Panc1 (cell line): ENCODE measurements at regions not wholly inside any gene's neighbourhood (a gene's known extent, or its start where the extent isn't known, plus 50 kb on each side); places are given as distances from the start of the nearest gene placed in this dataset.

Experiments
- ATAC-seq: fragments of 200-7000 bp; cut with Tn5 transposase; 2 replicates; pipeline ENCODE4 v1.9.1; 2020; ENCODE audit warnings: mild to moderate bottlenecking, moderate library complexity
- BruUV-seq: library from RNA; stranded (reverse); fragments of 400-500 nt; replicated peaks from 2 replicates; lab custom pipeline; 2021; lab: Mats Ljungman, UMichigan
- CTCF ChIA-PET: fragments of 300-600 bp; sonication (Branson Sonifier 250); formaldehyde crosslinking; loops from one replicate; lab custom pipeline; 2022; ENCODE audit warnings: antibody characterized with exemption; lab: Charles Lee
- POLR2A ChIA-PET: fragments of 300-600 bp; sonication (Branson Sonifier 250); formaldehyde crosslinking; loops from one replicate; lab custom pipeline; 2022; ENCODE audit warnings: antibody characterized with exemption; lab: Charles Lee
- DNase-seq: peaks from one replicate; pipeline ENCODE4 v3.0.0-alpha.2; 2010; ENCODE audit warnings: low read depth, low spot score
- H3K27ac ChIP-seq: 2 replicates; pipeline ENCODE4 v1.5.1; 2011; ENCODE audit warnings: mild to moderate bottlenecking, low read length, inconsistent platforms
- H3K27me3 ChIP-seq: fragments of 200-500 bp; sonication (Bioruptor generic); 2 replicates; pipeline ENCODE4 v1.6.0; 2014; ENCODE audit warnings: low read length, inconsistent platforms; ENCODE audit not compliant: control insufficient read depth, insufficient read depth
- H3K36me3 ChIP-seq: fragments of 200-500 bp; sonication (Bioruptor generic); 2 replicates; pipeline ENCODE4 v1.5.1; 2014; ENCODE audit warnings: inconsistent platforms, mild to moderate bottlenecking, low read length, moderate library complexity; ENCODE audit not compliant: control insufficient read depth, insufficient read depth
- H3K4me1 ChIP-seq: 2 replicates; pipeline ENCODE4 v1.5.1; 2011; ENCODE audit warnings: inconsistent platforms, mild to moderate bottlenecking, low read length, moderate library complexity; ENCODE audit not compliant: control insufficient read depth, insufficient read depth
- H3K4me3 ChIP-seq, 2 experiments: 2 replicates each; pipeline ENCODE4 v1.5.1; 2011 to 2012; ENCODE audit warnings: low read depth in 2 of 2, low read length in 2 of 2, mild to moderate bottlenecking in 2 of 2, inconsistent platforms in 1 of 2, moderate library complexity in 1 of 2
- H3K9me3 ChIP-seq: fragments of 200-500 bp; sonication (Bioruptor generic); 2 replicates; pipeline ENCODE4 v1.5.1; 2014; ENCODE audit warnings: low read depth, mild to moderate bottlenecking, inconsistent platforms, low read length, moderate library complexity; ENCODE audit not compliant: control insufficient read depth, insufficient read depth
- CTCF ChIP-seq: fragments of 450-650 bp; IDR thresholded peaks from 2 replicates; pipeline ENCODE4 v1.5.1; 2017; ENCODE audit warnings: mild to moderate bottlenecking
- POLR2AphosphoS5 ChIP-seq: IDR thresholded peaks from 2 replicates; pipeline ENCODE4 v1.6.1; 2012; ENCODE audit warnings: mild to moderate bottlenecking, low read depth, low read length, moderate library complexity
- REST ChIP-seq, 2 experiments: IDR thresholded peaks; 2 replicates each; pipeline ENCODE4 v1.6.1; 2011 to 2012; ENCODE audit warnings: low read depth in 2 of 2, control low read depth in 1 of 2, low read length in 1 of 2, mild to moderate bottlenecking in 1 of 2, moderate library complexity in 1 of 2; ENCODE audit not compliant: insufficient read depth in 1 of 2
- SIN3A ChIP-seq: IDR thresholded peaks from 2 replicates; pipeline ENCODE4 v1.6.1; 2012; ENCODE audit warnings: low read depth, mild to moderate bottlenecking, low read length, moderate library complexity, borderline replicate concordance; ENCODE audit not compliant: insufficient read depth
- TCF7L2 ChIP-seq: IDR thresholded peaks from 2 replicates; pipeline ENCODE4 v1.6.1; 2011; ENCODE audit warnings: mild to moderate bottlenecking, low read depth, low read length, inconsistent platforms
- in situ Hi-C: cut with HindIII; loops from 2 replicates; pipeline ENCODE4 v1.10.0; 2016; ENCODE audit warnings: low sequenced_read_pairs, low pct_unique_long_range_greater_than_20kb
- intact Hi-C: fragments of 100-400 bp; cut with micrococcal nuclease; formaldehyde crosslinking; loops from one replicate; pipeline ENCODE4 v1.10.0; 2022; ENCODE audit not compliant: unreplicated experiment

GRCh38 chr12:125208942-125209341 lies 143.7 kb downstream of the AACS start:
- Histone ChIP-seq H3K27ac (no peak overlapping the region), H3K4me3 (no peak overlapping the region), H3K36me3 (no peaks in the 10 kb centered on the region), H3K27me3 (peaks cover 2% of the 10 kb centered on the region; the same call in 1 of the 2 replicates), H3K4me1 (no peaks in the 10 kb centered on the region), H3K9me3 (no peaks in the 10 kb centered on the region)
- DNase-seq (no peak), ATAC-seq (no peak)
- ChIA-PET CTCF (no interaction called here), POLR2A (no interaction called here)
- in situ Hi-C loops = no loop called here
- TF ChIP-seq REST (IDR thresholded peaks at IDR 0.05; ENCODE audit: insufficient read depth in 1 of 2, low read depth in 2 of 2, low read length in 1 of 2) = no peak
- no peak for TF ChIP-seq TCF7L2
- no peak for TF ChIP-seq CTCF
- no peak for TF ChIP-seq POLR2AphosphoS5
- TF ChIP-seq SIN3A = no peak
- no TSS peak for BruUV-seq
- intact Hi-C loops = no loop called here

- POLR2A ChIA-PET = no interaction called here
- no peaks in the 10 kb centered on the region for H3K4me1 ChIP-seq
- CTCF ChIA-PET = no interaction called here
- H3K4me3 ChIP-seq = no peak overlapping the region
- no peaks in the 10 kb centered on the region for H3K36me3 ChIP-seq
- TF ChIP-seq POLR2AphosphoS5 (no peak), TCF7L2 (no peak), SIN3A (no peak), REST (IDR thresholded peaks at IDR 0.05; ENCODE audit: insufficient read depth in 1 of 2, low read depth in 2 of 2, low read length in 1 of 2) (no peak), CTCF (no peak)
- no peak for DNase-seq
- in situ Hi-C loops = no loop called here
- H3K9me3 ChIP-seq = no peaks in the 10 kb centered on the region
- intact Hi-C loops = no loop called here
- BruUV-seq = no TSS peak
- H3K27ac ChIP-seq = no peak overlapping the region
- H3K27me3 ChIP-seq = peaks cover 2% of the 10 kb centered on the region; the same call in 1 of the 2 replicates
- no peak for ATAC-seq
Measured at GRCh38 chr12:125210104-125210755, 145.0 kb downstream of the AACS start.
